Adrenal gland (tissue), 9 donors: ENCODE measurements at regions not wholly inside any gene's neighbourhood (a gene's known extent, or its start where the extent isn't known, plus 50 kb on each side); places are given as distances from the start of the nearest gene placed in this dataset.

Experiments used
- DNase-seq, 7 donors: peaks; one replicate each; pipeline ENCODE4 v3.0.0-alpha.2; 2019 to 2020
- H3K27ac ChIP-seq, 5 donors: fragments of 200-600 bp; sonication (generic) in 4 of 5; 1 replicate in 3 of 5; 2 replicates in 2 of 5; pipeline versions ENCODE4 v1.5.1 to v1.8.0; 2016 to 2020; ENCODE audit warnings: mild to moderate bottlenecking in 1 of 5
- H3K27me3 ChIP-seq: fragments of 200-600 bp; 2 replicates; pipeline ENCODE4 v1.8.0; 2021
- H3K36me3 ChIP-seq, 2 donors: fragments of 200-600 bp; replicated peaks in 1 of 2; 1 replicate in 1 of 2; 2 replicates in 1 of 2; pipeline versions ENCODE4 v1.5.1 to v1.8.0; 2018 to 2022
- H3K4me1 ChIP-seq, 2 donors: fragments of 200-600 bp; replicated peaks in 1 of 2; 1 replicate in 1 of 2; 2 replicates in 1 of 2; pipeline versions ENCODE4 v1.5.1 to v1.8.0; 2018 to 2021
- H3K4me3 ChIP-seq, 4 donors: fragments of 200-600 bp; sonication (generic) in 3 of 4; one replicate each; pipeline ENCODE4 v1.5.1; 2016 to 2018
- H3K9me3 ChIP-seq, 3 donors: fragments of 200-600 bp; sonication (generic) in 1 of 3; replicated peaks in 1 of 3; 1 replicate in 2 of 3; 2 replicates in 1 of 3; pipeline versions ENCODE4 v1.5.1 to v1.8.0; 2016 to 2021
- CTCF ChIP-seq, 6 experiments: fragments of 450-650 bp in 4 of 6; fragments of 200-600 bp in 2 of 6; sonication (generic) in 1 of 6; IDR thresholded peaks; 1 replicate in 5 of 6; 2 replicates in 1 of 6; pipeline versions ENCODE4 v1.5.1 to v1.8.0; 2016 to 2021; ENCODE audit warnings: antibody characterized with exemption in 6 of 6, mild to moderate bottlenecking in 2 of 6, moderate library complexity in 1 of 6
- POLR2A ChIP-seq, 2 donors: fragments of 450-650 bp; IDR thresholded peaks; one replicate each; pipeline ENCODE4 v1.6.1; 2017; ENCODE audit warnings: antibody characterized with exemption in 2 of 2, mild to moderate bottlenecking in 2 of 2, moderate library complexity in 1 of 2
- WGBS, 4 donors: extraction: QIAGEN DNeasy Blood & Tissue Kit in 2 of 4; methylation state at CpG; one replicate each; pipeline versions ENCODE4 v1.1.5 to v1.1.7; 2013 to 2017; 5-methylcytosine and 5-hydroxymethylcytosine counted together
- intact Hi-C, 2 donors: fragments of 100-400 bp; cut with DNase I; formaldehyde crosslinking; loops; one replicate each; pipeline versions ENCODE4 v1.14.1 to v1.15.0; 2022 to 2023
- donor health status: healthy with polysubstance abuse.
- donor health status: Bipolar disorder and iron deficiency.
- donor health status: DM: yes; HTN: yes; CAD: no.
- donor health status: DM: no; HTN: no; CAD: no.
- donor health status: DM: no; HTN: no; CAD: no.

- no peak for DNase-seq
- no peak overlapping the region for H3K4me3 ChIP-seq
- intact Hi-C loops: no loop called here
- no peaks in the 10 kb centered on the region for H3K27me3 ChIP-seq
- no peaks in the 10 kb centered on the region for H3K36me3 ChIP-seq
- H3K4me1 ChIP-seq: peaks cover 0 to 4% of the 10 kb centered on the region in 2 donors
- TF ChIP-seq CTCF (IDR thresholded peaks at IDR 0.05) (no peak), POLR2A (IDR thresholded peaks at IDR 0.05) (no peak)
- no peaks in the 10 kb centered on the region for H3K9me3 ChIP-seq
- WGBS, 4 donors: 52 to 73% (median 65%) methylated on average over 3 of the region's 3 CpGs
- peak overlapping the region in 1 of 5 donors; percentile 52 for H3K27ac ChIP-seq
These were observed 988.2 kb upstream of the CDH2 start for GRCh38 chr18:29164993-29165599.

GRCh38 chr18:29164020-29164706 lies 987.2 kb upstream of the CDH2 start:
- Histone ChIP-seq H3K4me1 (peaks cover 0 to 4% of the 10 kb centered on the region in 2 donors), H3K27me3 (no peaks in the 10 kb centered on the region), H3K9me3 (no peaks in the 10 kb centered on the region), H3K27ac (peak overlapping the region in 3 of 5 donors; percentile 16 to 69 (median 28)), H3K36me3 (no peaks in the 10 kb centered on the region), H3K4me3 (no peak overlapping the region)
- TF ChIP-seq POLR2A (IDR thresholded peaks at IDR 0.05) (no peak), CTCF (IDR thresholded peaks at IDR 0.05) (no peak)
- 24 to 37% (median 32%) methylated on average over 1 of the region's 1 CpG for WGBS, 4 donors
- intact Hi-C loops: no loop called here
- peak in 3 of 7 donors; percentile 8 to 27 (median 11) for DNase-seq

GRCh38 chr18:29163596-29163995 lies 986.7 kb upstream of the CDH2 start:
- Histone ChIP-seq H3K27ac (peak overlapping the region in 1 of 5 donors; percentile 16), H3K36me3 (no peaks in the 10 kb centered on the region), H3K27me3 (no peaks in the 10 kb centered on the region), H3K4me1 (peaks cover 0 to 4% of the 10 kb centered on the region in 2 donors), H3K9me3 (no peaks in the 10 kb centered on the region), H3K4me3 (no peak overlapping the region)
- no peak for TF ChIP-seq CTCF (IDR thresholded peaks at IDR 0.05)
- TF ChIP-seq POLR2A (IDR thresholded peaks at IDR 0.05): no peak
- intact Hi-C loops: no loop called here
- no peak for DNase-seq

GRCh38 chr18:29161429-29161828 lies 984.5 kb upstream of the CDH2 start:
- no peak overlapping the region for H3K4me3 ChIP-seq
- H3K36me3 ChIP-seq: no peaks in the 10 kb centered on the region
- DNase-seq: no peak
- no peak for TF ChIP-seq CTCF (IDR thresholded peaks at IDR 0.05)
- no peak for TF ChIP-seq POLR2A (IDR thresholded peaks at IDR 0.05)
- intact Hi-C loops: no loop called here
- no peaks in the 10 kb centered on the region for H3K27me3 ChIP-seq
- no peaks in the 10 kb centered on the region for H3K9me3 ChIP-seq
- H3K27ac ChIP-seq: no peak overlapping the region
- peaks cover 0 to 4% of the 10 kb centered on the region in 2 donors for H3K4me1 ChIP-seq
